HG03196 (cell line): ENCODE measurements at regions not wholly inside any gene's neighbourhood (a gene's known extent, or its start where the extent isn't known, plus 50 kb on each side); places are given as distances from the start of the nearest gene placed in this dataset.

Experiments
- ATAC-seq: cut with Tn5 transposase; IDR thresholded peaks from one replicate; pipeline ENCODE4 v1.9.1; 2021; ENCODE audit not compliant: unreplicated experiment

GRCh38 chr5:73295447-73295846 lies 122.5 kb downstream of the TMEM174 start:
- no peak for ATAC-seq

- ATAC-seq: no peak
These were observed 119.9 kb downstream of the TMEM174 start for GRCh38 chr5:73292816-73293459.

GRCh38 chr5:73291873-73292272 lies 118.9 kb downstream of the TMEM174 start:
- ATAC-seq: no peak

GRCh38 chr5:73290242-73290641 lies 117.2 kb downstream of the TMEM174 start:
- no peak for ATAC-seq

GRCh38 chr5:73288803-73289720 lies 116.1 kb downstream of the TMEM174 start:
- ATAC-seq: no peak

- no peak for ATAC-seq
These were observed 113.9 kb downstream of the TMEM174 start for GRCh38 chr5:73286896-73287295.

GRCh38 chr5:73284985-73285384 lies 112.0 kb downstream of the TMEM174 start:
- ATAC-seq: no peak

- no peak for ATAC-seq
These were observed 111.3 kb downstream of the TMEM174 start for GRCh38 chr5:73284220-73284795.

GRCh38 chr5:73282923-73283322 lies 109.9 kb downstream of the TMEM174 start:
- no peak for ATAC-seq

- no peak for ATAC-seq
These were observed 109.4 kb downstream of the TMEM174 start for GRCh38 chr5:73282383-73282782.

GRCh38 chr5:73280821-73281746 lies 108.1 kb downstream of the TMEM174 start:
- no peak for ATAC-seq

- ATAC-seq: no peak
These were observed 107.4 kb downstream of the TMEM174 start for GRCh38 chr5:73280386-73280785.

- no peak for ATAC-seq
These were observed 106.8 kb downstream of the TMEM174 start for GRCh38 chr5:73279805-73280204.

GRCh38 chr5:73278693-73279092 lies 105.7 kb downstream of the TMEM174 start:
- ATAC-seq: no peak

- no peak for ATAC-seq
These were observed 102.1 kb downstream of the TMEM174 start for GRCh38 chr5:73274881-73275663.

- no peak for ATAC-seq
These were observed 101.1 kb downstream of the TMEM174 start for GRCh38 chr5:73274121-73274520.

GRCh38 chr5:73273379-73274050 lies 100.5 kb downstream of the TMEM174 start:
- ATAC-seq: no peak

- ATAC-seq: no peak
These were observed 99.4 kb downstream of the TMEM174 start for GRCh38 chr5:73272351-73272750.

GRCh38 chr5:73268826-73269225 lies 95.8 kb downstream of the TMEM174 start:
- ATAC-seq: no peak
